Stimulated activated naive CD4-positive, alpha-beta T cell treated with Interleukin-2 at 50 U/mL for 16 hours (primary cell): ENCODE measurements at regions not wholly inside any gene's neighbourhood (a gene's known extent, or its start where the extent isn't known, plus 50 kb on each side); places are given as distances from the start of the nearest gene placed in this dataset.
A peak's percentile ranks its signal among the peaks of the same experiment; 100 is the strongest.
"Not testable (repeated sequence)": the region's sequence is repeated elsewhere in the genome, so short reads cannot be mapped to it uniquely, and the experiment has no call there.

ENCODE experiments used
- DNase-seq: peaks from one replicate; lab custom pipeline; 2025; lab: John Stamatoyannopoulos, UW

- not testable (repeated sequence) for DNase-seq
Observed at GRCh38 chr17:445839-446238, 93.2 kb upstream of the RPH3AL start, which contains the start of gene RFLNB. Gene RFLNB (minus strand): TSS chr17:445939.

- DNase-seq = no peak
Observed at GRCh38 chr17:444879-445454, 92.4 kb upstream of the RPH3AL start.

- DNase-seq = no peak
Observed at GRCh38 chr17:443109-443508, 90.5 kb upstream of the RPH3AL start.

DNA sequence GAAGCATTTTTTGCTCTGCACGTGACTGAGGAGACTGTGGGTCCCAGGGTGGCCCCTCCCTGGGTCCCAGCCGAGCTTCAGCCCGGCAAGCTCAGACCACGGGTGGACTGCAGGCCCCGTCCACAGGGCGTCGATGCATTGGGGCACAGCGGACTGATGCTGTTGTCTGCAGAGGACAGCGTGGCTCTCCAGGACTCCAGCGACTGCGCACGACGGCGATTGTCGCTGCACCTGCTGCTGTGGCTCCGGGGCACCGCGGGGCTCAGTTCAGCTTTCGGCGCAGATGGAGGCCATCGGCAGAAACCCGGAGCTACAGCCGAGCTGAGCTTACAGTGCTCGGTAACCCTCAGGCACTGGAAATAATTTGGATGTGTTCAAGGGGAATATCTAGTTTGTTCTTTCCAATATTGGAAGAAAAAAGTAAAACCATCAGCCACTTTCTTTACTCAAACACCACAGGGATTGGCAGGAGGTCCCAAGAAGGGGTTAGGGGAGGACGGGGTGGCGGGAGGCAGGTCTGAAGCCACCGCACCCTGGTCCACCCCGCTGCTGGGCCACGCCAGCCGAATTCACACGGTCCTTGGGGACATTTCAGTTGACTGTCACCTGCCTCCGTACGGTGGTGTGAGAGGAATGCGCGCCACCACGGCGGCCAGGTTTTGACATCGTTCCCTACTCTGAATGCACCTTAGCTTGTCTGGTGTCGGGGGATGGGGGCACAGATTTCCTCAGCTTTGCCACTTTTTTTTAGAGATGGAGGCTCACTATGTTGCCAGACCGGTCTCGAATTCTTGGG lies 88.7 kb upstream of the RPH3AL start:
- DNase-seq = no peak

DNA sequence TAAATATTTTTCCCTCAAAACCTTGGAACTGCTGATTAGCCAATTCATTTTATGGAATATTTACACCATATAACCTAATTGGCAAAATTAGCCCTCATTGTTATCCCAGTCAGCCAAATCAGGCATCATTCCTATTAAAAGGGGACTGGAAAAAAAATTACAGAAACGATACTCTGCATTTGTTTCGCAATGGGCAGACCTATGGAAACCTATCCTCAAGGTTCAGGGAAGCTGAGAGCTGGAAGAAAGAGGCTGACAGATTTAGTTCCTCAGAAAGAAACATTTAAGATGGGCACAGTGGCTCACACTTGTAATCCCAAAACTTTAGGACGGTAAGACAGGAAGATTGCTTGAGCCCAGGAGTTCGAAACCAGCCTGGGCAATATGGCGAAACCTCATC lies 85.6 kb upstream of the RPH3AL start:
- no peak for DNase-seq

- DNase-seq = no peak
Observed at GRCh38 chr17:437545-437944, 84.9 kb upstream of the RPH3AL start.

DNA sequence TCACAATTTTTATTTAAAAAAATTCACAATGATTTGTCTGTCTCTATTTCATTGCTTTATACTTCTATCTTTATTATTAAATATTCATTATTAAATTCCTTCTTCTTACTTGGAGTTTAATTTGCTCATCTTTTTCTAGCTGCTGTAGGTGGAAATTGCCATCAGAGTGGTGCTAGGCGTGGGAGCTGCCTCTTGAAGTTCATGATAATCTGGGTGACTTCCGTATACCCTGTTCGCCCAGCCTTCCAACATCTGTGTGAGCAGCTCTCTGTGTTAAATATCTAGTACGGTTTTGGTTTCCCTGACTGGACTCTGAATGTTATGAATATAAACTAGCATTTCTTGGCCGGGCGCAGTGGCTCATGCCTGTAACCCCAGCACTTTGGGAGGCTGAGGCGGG lies 84.0 kb upstream of the RPH3AL start:
- DNase-seq = no peak

- DNase-seq = not testable (repeated sequence)
Observed at GRCh38 chr17:432471-432870, 79.9 kb upstream of the RPH3AL start.

DNA sequence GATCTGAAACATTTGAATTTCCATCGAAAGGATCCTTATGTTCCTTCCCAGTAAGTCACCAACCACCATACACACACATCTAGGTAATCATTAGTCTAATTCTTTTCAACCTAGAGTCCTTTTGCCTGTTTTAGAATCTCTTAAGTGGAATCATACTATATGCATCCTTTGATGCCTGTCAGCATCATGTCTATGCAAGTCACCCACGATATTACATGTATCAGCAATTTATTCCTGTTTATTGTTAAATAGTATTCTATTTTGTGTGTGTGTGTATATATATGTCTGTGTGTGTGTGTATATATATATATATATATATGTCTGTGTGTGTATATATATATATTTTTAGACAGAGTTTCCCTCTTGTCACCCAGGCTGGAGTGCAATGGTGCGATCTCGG lies 78.9 kb upstream of the RPH3AL start:
- DNase-seq = no peak

DNA sequence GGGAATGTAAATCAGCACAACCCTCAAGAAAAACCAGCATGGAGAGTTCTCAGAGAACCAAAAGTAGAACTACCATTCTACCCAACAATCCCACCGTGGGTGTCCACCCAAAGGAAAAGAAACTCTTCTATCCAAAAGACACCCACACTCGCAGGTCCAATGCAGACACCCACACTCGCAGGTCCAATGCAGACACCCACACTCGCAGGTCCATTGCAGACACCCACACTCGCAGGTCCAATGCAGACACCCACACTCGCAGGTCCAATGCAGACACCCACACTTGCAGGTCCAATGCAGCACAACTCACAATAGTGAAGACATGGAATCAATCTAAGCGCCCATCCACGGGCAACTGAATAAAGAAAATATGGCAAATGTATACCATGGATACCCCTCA lies 77.0 kb upstream of the RPH3AL start:
- no peak for DNase-seq

DNA sequence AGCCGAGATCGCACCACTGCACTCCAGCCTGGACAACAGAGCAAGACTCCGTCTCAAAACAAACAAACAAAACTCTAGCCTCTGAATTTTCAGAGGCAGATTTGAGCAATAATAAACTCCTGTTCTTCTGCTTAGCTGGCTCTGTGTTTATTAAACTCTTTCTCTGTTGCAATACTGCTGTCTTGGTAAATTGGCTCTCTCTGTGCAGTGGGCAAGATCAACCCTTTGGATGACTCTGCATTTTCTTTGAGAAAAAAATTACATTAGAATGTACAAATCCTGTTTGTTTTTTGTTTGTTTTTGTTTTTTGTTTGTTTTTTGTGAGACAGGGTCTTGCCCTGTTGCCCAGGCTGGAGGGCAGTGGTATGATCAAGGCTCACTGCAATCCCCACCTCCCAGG lies 75.8 kb upstream of the RPH3AL start:
- DNase-seq = no peak

DNA sequence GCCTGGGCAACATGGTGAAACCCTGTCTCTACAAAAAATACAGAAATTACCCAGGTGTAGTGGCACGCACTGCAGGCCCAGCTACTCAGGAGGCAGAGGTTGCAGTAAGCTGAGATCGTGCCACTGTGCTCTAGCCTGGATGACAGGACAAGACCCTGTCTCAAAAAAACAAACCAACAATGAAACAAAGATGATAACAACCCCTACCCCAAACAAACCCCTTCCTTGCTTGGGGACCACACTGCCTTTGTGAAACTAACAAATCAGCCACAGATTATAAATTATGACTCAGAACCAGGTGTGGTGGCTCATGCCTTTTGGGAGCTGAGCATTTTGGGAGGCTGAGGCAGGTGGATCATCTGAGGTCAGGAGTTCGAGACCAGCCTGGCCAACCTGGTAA lies 75.3 kb upstream of the RPH3AL start:
- no peak for DNase-seq

DNA sequence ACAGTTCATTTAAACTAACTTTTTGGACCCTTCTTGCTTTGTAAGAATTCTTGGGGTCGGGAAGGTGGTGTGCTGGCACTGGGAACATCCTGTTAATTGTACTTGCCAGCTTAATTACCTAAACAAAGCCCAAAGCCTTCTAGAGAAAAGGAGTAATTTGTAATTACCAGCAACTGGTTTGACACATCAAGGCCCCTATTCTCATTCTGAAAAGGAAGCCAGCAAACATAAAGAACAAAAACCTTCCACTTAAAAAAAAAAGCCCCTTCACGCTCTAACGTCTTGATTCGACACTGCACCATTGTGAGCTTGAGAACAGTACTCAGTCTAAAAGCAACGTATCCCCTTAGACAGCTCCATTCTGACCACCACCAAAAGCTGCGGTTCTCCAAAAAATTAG lies 74.7 kb upstream of the RPH3AL start:
- no peak for DNase-seq

- no peak for DNase-seq
Observed at GRCh38 chr17:422196-422930, 69.8 kb upstream of the RPH3AL start.

- DNase-seq = no peak
Observed at GRCh38 chr17:420479-421175, 68.0 kb upstream of the RPH3AL start.

DNA sequence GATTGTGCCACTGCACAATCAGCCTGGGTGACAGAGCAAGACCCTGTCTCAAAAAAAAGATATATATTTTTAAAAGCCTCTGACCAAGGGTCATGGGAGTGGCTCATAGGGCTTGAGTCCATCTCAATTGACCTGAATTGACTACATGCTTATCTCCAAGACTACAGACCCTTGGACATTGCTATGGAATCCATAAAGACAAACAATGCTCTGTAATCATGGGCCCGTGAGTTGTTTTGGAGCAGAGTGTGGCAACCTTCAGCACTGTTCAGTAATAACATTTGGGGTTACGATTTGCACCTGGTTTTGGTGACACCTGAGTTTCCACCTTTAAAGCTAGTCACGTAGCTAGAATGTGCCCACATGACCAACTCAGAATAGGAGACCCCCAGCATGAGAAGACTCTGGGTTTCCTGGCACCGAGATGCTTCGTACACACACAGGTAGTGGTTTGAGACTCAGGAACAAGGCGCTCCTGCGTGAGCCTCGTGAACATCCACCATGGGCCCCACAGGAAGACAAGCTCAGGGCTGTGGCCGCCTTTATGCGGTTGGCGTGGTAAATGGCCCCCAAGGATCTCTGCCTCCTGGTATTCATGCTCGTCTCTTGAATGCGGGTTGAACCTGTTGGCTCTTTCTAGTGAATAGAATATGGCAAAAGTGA lies 66.6 kb upstream of the RPH3AL start:
- DNase-seq = peak; percentile 20

DNA sequence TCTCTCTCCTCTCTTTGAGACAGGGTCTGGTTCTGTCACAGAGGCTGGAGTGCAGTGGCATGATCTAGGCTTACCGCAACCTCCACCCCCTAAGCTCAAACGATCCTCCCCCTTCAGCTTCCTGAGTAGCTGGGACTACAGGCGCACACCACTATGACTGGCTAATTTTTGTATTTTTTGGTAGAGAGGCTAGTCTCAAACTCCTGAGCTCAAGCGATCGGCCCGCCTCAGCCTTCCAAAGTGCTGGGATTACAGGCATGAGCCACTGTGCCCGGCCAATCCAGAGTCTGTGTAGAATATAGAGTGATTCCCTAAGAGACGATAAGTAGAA lies 65.8 kb upstream of the RPH3AL start:
- DNase-seq = peak; percentile 31

GRCh38 chr17:417691-418420 lies 65.2 kb upstream of the RPH3AL start:
- no peak for DNase-seq

DNA sequence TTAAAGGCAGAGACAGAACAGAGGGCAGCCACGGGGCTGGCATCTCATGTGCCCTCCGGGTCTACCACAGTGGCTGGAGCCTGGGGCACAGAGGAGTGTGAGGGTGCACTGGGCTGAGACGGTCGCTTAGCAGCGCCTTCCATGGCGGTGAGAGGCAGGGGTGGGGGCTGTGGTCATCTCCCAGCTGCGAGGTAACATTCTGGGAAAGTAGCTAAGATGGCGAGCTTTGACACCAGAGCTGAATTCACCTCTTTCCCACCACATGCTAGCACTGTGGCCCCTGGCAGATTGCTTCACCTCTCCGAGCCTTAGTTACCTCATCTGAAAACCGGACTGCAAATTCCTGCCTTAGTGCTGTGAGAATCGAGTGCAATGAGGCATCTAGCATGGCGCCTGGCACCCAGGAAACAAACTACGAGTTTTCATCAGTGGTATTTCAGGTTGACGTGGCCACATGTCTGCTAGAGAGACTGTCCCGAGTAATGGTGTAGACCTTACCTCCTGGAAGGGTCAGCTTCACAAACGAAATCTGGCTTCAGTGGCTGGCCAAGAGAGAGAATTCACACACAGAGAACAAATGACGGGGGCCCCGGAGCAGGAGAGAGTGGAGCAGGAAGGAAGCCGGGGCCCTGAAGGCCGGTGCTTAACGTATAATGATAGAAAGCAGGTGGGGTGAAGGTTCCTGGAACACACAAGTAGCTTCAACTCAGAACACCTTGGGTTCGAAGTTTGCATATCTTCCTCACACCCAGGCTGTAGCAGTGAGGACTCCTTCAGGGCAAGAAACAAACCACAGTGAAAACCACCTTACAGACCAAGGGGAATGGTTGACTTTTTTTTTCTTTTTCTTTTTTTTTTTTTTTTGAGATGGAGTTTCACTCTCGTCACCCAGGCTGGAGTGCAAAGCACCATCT lies 63.9 kb upstream of the RPH3AL start:
- peak; percentile 58 for DNase-seq

GRCh38 chr17:413706-414380 lies 61.2 kb upstream of the RPH3AL start:
- no peak for DNase-seq
